H1 (cell line): ENCODE measurements at regions not wholly inside any gene's neighbourhood (a gene's known extent, or its start where the extent isn't known, plus 50 kb on each side); places are given as distances from the start of the nearest gene placed in this dataset.

Experiments
- CTCF ChIA-PET: fragments of 300-600 bp; sonication (Branson Sonifier 250); formaldehyde crosslinking; loops from one replicate; lab custom pipeline; 2021; ENCODE audit not compliant: partially characterized antibody; lab: Charles Lee
- POLR2A ChIA-PET: fragments of 300-600 bp; sonication (Branson Sonifier 250); formaldehyde crosslinking; loops from one replicate; lab custom pipeline; 2021; ENCODE audit warnings: inconsistent platforms; ENCODE audit not compliant: partially characterized antibody; lab: Charles Lee
- DNase-seq, 2 experiments: peaks; one replicate each; pipeline versions ENCODE4 v3.0.0 to v3.0.0-alpha.2; 2010 to 2022; ENCODE audit warnings: low spot score in 2 of 2, low read depth in 1 of 2, mixed read lengths in 1 of 2
- FAIRE-seq: peaks from 2 replicates; lab custom pipeline; 2011; peaks lifted over from hg19 to GRCh38; lab: Jason Lieb, UNC
- H2AFZ ChIP-seq: 2 replicates; pipeline ENCODE4 v1.8.1; 2012; ENCODE audit warnings: low read length, inconsistent platforms
- H2AK5ac ChIP-seq: 2 replicates; pipeline ENCODE4 v1.6.1; 2013; ENCODE audit warnings: low read depth, low read length
- H2BK120ac ChIP-seq: replicated peaks from 2 replicates; pipeline ENCODE3; 2013; ENCODE audit warnings: low read depth, low read length, inconsistent platforms
- H2BK12ac ChIP-seq: 2 replicates; pipeline ENCODE4 v1.6.1; 2013; ENCODE audit warnings: low read depth, low read length
- H2BK15ac ChIP-seq: 2 replicates; pipeline ENCODE4 v1.6.1; 2013; ENCODE audit warnings: low read length
- H2BK20ac ChIP-seq: 2 replicates; pipeline ENCODE4 v1.6.1; 2013; ENCODE audit warnings: low read length
- H2BK5ac ChIP-seq: 2 replicates; pipeline ENCODE4 v1.6.1; 2013; ENCODE audit warnings: low read depth, low read length
- H3K14ac ChIP-seq: 2 replicates; pipeline ENCODE4 v1.6.1; 2013; ENCODE audit warnings: inconsistent platforms; ENCODE audit not compliant: insufficient read length
- H3K18ac ChIP-seq: 2 replicates; pipeline ENCODE4 v1.6.1; 2013; ENCODE audit warnings: low read length; ENCODE audit errors: extremely low read depth
- H3K23ac ChIP-seq: 2 replicates; pipeline ENCODE4 v1.6.1; 2013; ENCODE audit warnings: inconsistent platforms; ENCODE audit not compliant: insufficient read length
- H3K23me2 ChIP-seq: 2 replicates; pipeline ENCODE4 v1.6.1; 2013; ENCODE audit warnings: low read depth, low read length
- H3K27ac ChIP-seq: 2 replicates; pipeline ENCODE4 v1.6.1; 2011; ENCODE audit warnings: low read depth, low read length, inconsistent platforms
- H3K27me3 ChIP-seq, 4 experiments: replicated peaks in 1 of 4; 1 replicate in 1 of 4; 2 replicates in 3 of 4; pipeline versions ENCODE4 v1.6.1 to v1.8.1; 2011 to 2013; ENCODE audit warnings: low read length in 3 of 4, mild to moderate bottlenecking in 3 of 4, inconsistent platforms in 2 of 4, mixed read lengths in 2 of 4, moderate library complexity in 1 of 4; ENCODE audit not compliant: control insufficient read depth in 3 of 4, insufficient read depth in 3 of 4; ENCODE audit errors: extremely low read depth in 1 of 4
- H3K36me3 ChIP-seq, 4 experiments: 2 replicates each; pipeline versions ENCODE4 v1.6.1 to v1.8.1; 2011 to 2013; ENCODE audit warnings: mild to moderate bottlenecking in 4 of 4, low read length in 3 of 4, moderate library complexity in 2 of 4, control low read depth in 1 of 4, inconsistent platforms in 1 of 4; ENCODE audit not compliant: insufficient read depth in 4 of 4, control insufficient read depth in 2 of 4
- H3K4ac ChIP-seq: replicated peaks from 2 replicates; pipeline ENCODE3; 2013; ENCODE audit warnings: low read length, low read depth, mixed read lengths, inconsistent platforms; ENCODE audit not compliant: insufficient read length
- H3K4me1 ChIP-seq, 4 experiments: replicated peaks in 1 of 4; 1 replicate in 1 of 4; 2 replicates in 3 of 4; pipeline versions ENCODE4 v1.6.1 to v1.8.1; 2011 to 2013; ENCODE audit warnings: low read length in 3 of 4, inconsistent platforms in 2 of 4, mixed read lengths in 1 of 4; ENCODE audit not compliant: insufficient read depth in 4 of 4, control insufficient read depth in 3 of 4
- H3K4me2 ChIP-seq, 2 experiments: 2 replicates each; pipeline versions ENCODE4 v1.6.1 to v1.8.1; 2011 to 2013; ENCODE audit warnings: low read depth in 2 of 2, low read length in 2 of 2, control low read depth in 1 of 2, inconsistent platforms in 1 of 2, mild to moderate bottlenecking in 1 of 2; ENCODE audit not compliant: insufficient read depth in 1 of 2
- H3K4me3 ChIP-seq, 4 experiments: fragments of 200-600, 300-600 bp in 1 of 4; sonication (generic), shearing (Covaris generic), sonication (Bioruptor Twin) in 1 of 4; 2 replicates each; pipeline versions ENCODE4 v1.5.1 to v1.8.1; 2011 to 2016; ENCODE audit warnings: low read length in 4 of 4, low read depth in 3 of 4, control low read depth in 2 of 4, inconsistent platforms in 2 of 4, mild to moderate bottlenecking in 2 of 4, mixed read lengths in 1 of 4, moderate library complexity in 1 of 4; ENCODE audit not compliant: insufficient read depth in 2 of 4; ENCODE audit errors: extremely low read depth in 1 of 4
- H3K56ac ChIP-seq: replicated peaks from 2 replicates; pipeline ENCODE3; 2013; ENCODE audit warnings: low read depth, mild to moderate bottlenecking, mixed read lengths, low read length, inconsistent platforms; ENCODE audit not compliant: insufficient read length
- H3K79me1 ChIP-seq: 2 replicates; pipeline ENCODE4 v1.6.1; 2013; ENCODE audit warnings: low read depth, low read length, control low read depth
- H3K79me2 ChIP-seq, 2 experiments: 2 replicates each; pipeline versions ENCODE4 v1.6.1 to v1.8.1; 2012 to 2013; ENCODE audit warnings: low read length in 2 of 2, mild to moderate bottlenecking in 2 of 2, inconsistent platforms in 1 of 2; ENCODE audit not compliant: insufficient read depth in 2 of 2, control insufficient read depth in 1 of 2
- H3K9ac ChIP-seq, 4 experiments: replicated peaks in 1 of 4; 1 replicate in 1 of 4; 2 replicates in 3 of 4; pipeline versions ENCODE4 v1.6.1 to v1.8.1; 2011 to 2013; ENCODE audit warnings: low read depth in 3 of 4, low read length in 3 of 4, control low read depth in 2 of 4, mild to moderate bottlenecking in 2 of 4, moderate library complexity in 2 of 4, inconsistent platforms in 1 of 4; ENCODE audit errors: extremely low read depth in 1 of 4
- H3K9me3 ChIP-seq, 2 experiments: 2 replicates each; pipeline versions ENCODE4 v1.6.1 to v1.8.1; 2012 to 2013; ENCODE audit warnings: mild to moderate bottlenecking in 2 of 2, moderate library complexity in 2 of 2, control low read depth in 1 of 2, inconsistent platforms in 1 of 2, low read depth in 1 of 2, low read length in 1 of 2, mixed read lengths in 1 of 2; ENCODE audit not compliant: insufficient read depth in 2 of 2
- H4K20me1 ChIP-seq, 2 experiments: replicated peaks in 1 of 2; 2 replicates each; pipeline versions ENCODE3 to v1.8.1; 2011 to 2013; ENCODE audit warnings: inconsistent platforms in 2 of 2, low read length in 2 of 2, mild to moderate bottlenecking in 1 of 2; ENCODE audit not compliant: insufficient read depth in 2 of 2, control insufficient read depth in 1 of 2
- H4K5ac ChIP-seq: 2 replicates; pipeline ENCODE4 v1.6.1; 2013; ENCODE audit warnings: low read length, low read depth, mixed read lengths, inconsistent platforms; ENCODE audit not compliant: insufficient read length
- H4K8ac ChIP-seq: 2 replicates; pipeline ENCODE4 v1.8.0; 2013; ENCODE audit warnings: mild to moderate bottlenecking, moderate library complexity, low read length, inconsistent platforms; ENCODE audit not compliant: insufficient read depth; ENCODE audit errors: extremely low read depth
- H4K91ac ChIP-seq: replicated peaks from 2 replicates; pipeline ENCODE3; 2013; ENCODE audit warnings: low read length, mixed read lengths, inconsistent platforms; ENCODE audit not compliant: insufficient read length
- BCL11A ChIP-seq, 2 experiments: IDR thresholded peaks; one replicate each; pipeline ENCODE4 v1.6.1; 2011; ENCODE audit warnings: low read depth in 2 of 2, low read length in 2 of 2, mild to moderate bottlenecking in 2 of 2
- BRCA1 ChIP-seq: IDR thresholded peaks from 2 replicates; pipeline ENCODE4 v1.6.1; 2012; ENCODE audit warnings: low read depth, low read length, improper control_type of control experiment
- CEBPB ChIP-seq: IDR thresholded peaks from 2 replicates; pipeline ENCODE4 v1.6.1; 2012; ENCODE audit warnings: low read depth, low read length
- CHD2 ChIP-seq: IDR thresholded peaks from 2 replicates; pipeline ENCODE4 v1.6.1; 2012; ENCODE audit warnings: low read length, improper control_type of control experiment
- E2F6 ChIP-seq: IDR thresholded peaks from 2 replicates; pipeline ENCODE4 v1.6.1; 2012; ENCODE audit warnings: inconsistent platforms
- EGR1 ChIP-seq: IDR thresholded peaks from 2 replicates; pipeline ENCODE4 v1.6.1; 2011; ENCODE audit warnings: low read depth, low read length, borderline replicate concordance
- EP300 ChIP-seq, 2 experiments: IDR thresholded peaks; 1 replicate in 1 of 2; 2 replicates in 1 of 2; pipeline ENCODE4 v1.6.1; 2011 to 2012; ENCODE audit warnings: low read depth in 2 of 2, low read length in 2 of 2, mild to moderate bottlenecking in 2 of 2, borderline replicate concordance in 1 of 2, inconsistent platforms in 1 of 2, moderate library complexity in 1 of 2
- HDAC6 ChIP-seq: IDR thresholded peaks from one replicate; pipeline ENCODE4 v1.7.1; 2012; ENCODE audit warnings: low read depth, mild to moderate bottlenecking, inconsistent platforms, low read length, moderate library complexity
- MAX ChIP-seq: IDR thresholded peaks from 2 replicates; pipeline ENCODE4 v1.6.1; 2012; ENCODE audit warnings: inconsistent platforms
- PHF8 ChIP-seq: fragments of 200-600 bp; sonication (generic); conservative IDR thresholded peaks from 2 replicates; pipeline ENCODE4 v1.7.1; 2012; ENCODE audit warnings: low read depth, mild to moderate bottlenecking, inconsistent platforms, low read length, moderate library complexity
- TAF1 ChIP-seq: IDR thresholded peaks from 2 replicates; pipeline ENCODE4 v1.6.1; 2011; ENCODE audit warnings: mild to moderate bottlenecking, low read depth, low read length
- WGBS, 2 experiments: shearing (Covaris generic) in 1 of 2; methylation state at CpG; one replicate each; pipeline versions ENCODE4 v1.1.6 to v1.1.7; 2013 to 2015; ENCODE audit warnings: low lambda C conversion rate in 2 of 2, mixed read lengths in 2 of 2, inconsistent platforms in 1 of 2, low coverage in 1 of 2, missing lambda C conversion rate in 1 of 2; ENCODE audit not compliant: insufficient replicate concordance in 2 of 2, insufficient coverage in 1 of 2, insufficient read length in 1 of 2; ENCODE audit errors: extremely low coverage in 1 of 2, missing lambda C conversion rate in 1 of 2; 5-methylcytosine and 5-hydroxymethylcytosine counted together

- Histone ChIP-seq H3K4me2 (no peak overlapping the region), H2AFZ (no peak overlapping the region), H2AK5ac (no peak overlapping the region), H3K79me2 (no peaks in the 10 kb centered on the region), H3K79me1 (no peaks in the 10 kb centered on the region), H3K36me3 (no peaks in the 10 kb centered on the region; a peak in 1 of 8 replicates), H4K8ac (no peak overlapping the region), H3K14ac (no peak overlapping the region), H4K91ac (peak overlapping the region; percentile 20)
- TF ChIP-seq CEBPB (no peak), TAF1 (no peak), BRCA1 (no peak), MAX (no peak), BCL11A (IDR thresholded peaks at IDR 0.05; ENCODE audit: low read depth in 2 of 2, low read length in 2 of 2) (no peak), EP300 (IDR thresholded peaks at IDR 0.05; ENCODE audit: borderline replicate concordance in 1 of 2, low read depth in 2 of 2, low read length in 2 of 2) (no peak), HDAC6 (no peak), CHD2 (no peak), PHF8 (no peak), EGR1 (no peak), E2F6 (no peak)
- TF ChIP-seq, all 59 proteins: peak for 0
- Histone ChIP-seq H3K9me3 (no peaks in the 10 kb centered on the region), H3K27ac (no peak overlapping the region), H4K5ac (no peak overlapping the region), H2BK120ac (no peak overlapping the region), H3K4me3 (no peak overlapping the region), H3K4me1 (no peaks in the 10 kb centered on the region), H3K23ac (no peak overlapping the region), H2BK12ac (no peak overlapping the region), H2BK20ac (no peak overlapping the region), H3K4ac (no peak overlapping the region), H3K18ac (no peak overlapping the region), H2BK5ac (no peak overlapping the region), H2BK15ac (no peak overlapping the region), H3K23me2 (no peaks in the 10 kb centered on the region), H3K27me3 (no peaks in the 10 kb centered on the region), H3K9ac (no peak overlapping the region), H4K20me1 (no peaks in the 10 kb centered on the region), H3K56ac (no peak overlapping the region)
- DNase-seq (no peak), FAIRE-seq (no peak)
- ChIA-PET CTCF (interaction anchor here (0.7 to 1.7 kb wide), 2 partner anchors 11 to 111 kb away, joined by 3 to 5 read pairs; no protein-coding TSS in a partner anchor), POLR2A (no interaction called here)
- 89% methylated on average over 22 of the region's 22 CpGs; no CpG with 5 or more reads in 1 of the 2 experiments for WGBS, 2 experiments
These were observed 178.5 kb upstream of the RNF32 start for GRCh38 chr7:156461881-156462665.
